ENCODE measurements at regions not wholly inside any gene's neighbourhood (a gene's known extent, or its start where the extent isn't known, plus 50 kb on each side); places are given as distances from the start of the nearest gene placed in this dataset.
A peak's percentile ranks its signal among the peaks of the same experiment; 100 is the strongest.
"Not testable (repeated sequence)": the region's sequence is repeated elsewhere in the genome, so short reads cannot be mapped to it uniquely, and the experiment has no call there.

- no peak for DNase-seq (ENCODE audit: low spot score)
Observed at GRCh38 chr4:27947302-27947701, 1086.7 kb downstream of the STIM2 start.

GRCh38 chr4:27964095-27964494 is 1103.5 kb downstream of the STIM2 start:
- DNase-seq (ENCODE audit: low spot score) = no peak

GRCh38 chr4:27966664-27967063 is 1106.0 kb downstream of the STIM2 start:
- no peak for DNase-seq (ENCODE audit: low spot score)

GRCh38 chr4:27973056-27973455 is 1112.4 kb downstream of the STIM2 start:
- DNase-seq (ENCODE audit: low spot score) = no peak

GRCh38 chr4:27973700-27974099 is 1113.1 kb downstream of the STIM2 start:
- DNase-seq (ENCODE audit: low spot score) = no peak

- DNase-seq (ENCODE audit: low spot score) = no peak
Observed at GRCh38 chr4:27974339-27974738, 1113.7 kb downstream of the STIM2 start.

GRCh38 chr4:27974881-27975280 is 1114.2 kb downstream of the STIM2 start:
- not testable (repeated sequence) for DNase-seq (ENCODE audit: low spot score)

- not testable (repeated sequence) for DNase-seq (ENCODE audit: low spot score)
Observed at GRCh38 chr4:27978427-27979109, 1117.9 kb downstream of the STIM2 start.

GRCh38 chr4:27985522-27985921 is 1124.9 kb downstream of the STIM2 start:
- no peak for DNase-seq (ENCODE audit: low spot score)

GRCh38 chr4:27986476-27986875 is 1125.8 kb downstream of the STIM2 start:
- DNase-seq (ENCODE audit: low spot score) = no peak

- DNase-seq (ENCODE audit: low spot score) = no peak
Observed at GRCh38 chr4:28001698-28002097, 1141.1 kb downstream of the STIM2 start.

- DNase-seq (ENCODE audit: low spot score) = no peak
Observed at GRCh38 chr4:28004520-28004919, 1143.9 kb downstream of the STIM2 start.

- DNase-seq (ENCODE audit: low spot score) = no peak
Observed at GRCh38 chr4:28006021-28006420, 1145.4 kb downstream of the STIM2 start.

GRCh38 chr4:28007693-28008092 is 1147.1 kb downstream of the STIM2 start:
- DNase-seq (ENCODE audit: low spot score) = peak; percentile 71

- no peak for DNase-seq (ENCODE audit: low spot score)
Observed at GRCh38 chr4:28009541-28009940, 1148.9 kb downstream of the STIM2 start.

GRCh38 chr4:28010577-28011240 is 1150.1 kb downstream of the STIM2 start:
- no peak for DNase-seq (ENCODE audit: low spot score)

GRCh38 chr4:28014469-28014868 is 1153.8 kb downstream of the STIM2 start:
- no peak for DNase-seq (ENCODE audit: low spot score)

- no peak for DNase-seq (ENCODE audit: low spot score)
Observed at GRCh38 chr4:28015996-28016395, 1155.4 kb downstream of the STIM2 start.

- DNase-seq (ENCODE audit: low spot score) = not testable (repeated sequence)
Observed at GRCh38 chr4:28038253-28038652, 1177.6 kb downstream of the STIM2 start.

- no peak for DNase-seq (ENCODE audit: low spot score)
Observed at GRCh38 chr4:28062562-28062961, 1201.9 kb downstream of the STIM2 start.

- DNase-seq (ENCODE audit: low spot score) = no peak
Observed at GRCh38 chr4:28073860-28074555, 1213.4 kb downstream of the STIM2 start.

GRCh38 chr4:28075401-28075956 is 1214.8 kb downstream of the STIM2 start:
- no peak for DNase-seq (ENCODE audit: low spot score)

- not testable (repeated sequence) for DNase-seq (ENCODE audit: low spot score)
Observed at GRCh38 chr4:28077203-28077602, 1216.6 kb downstream of the STIM2 start.

All from putamen (tissue), 1 donor.